Brain microvascular endothelial cell (primary cell): ENCODE measurements at regions not wholly inside any gene's neighbourhood (a gene's known extent, or its start where the extent isn't known, plus 50 kb on each side); places are given as distances from the start of the nearest gene placed in this dataset.

Experiments used
- DNase-seq: peaks from one replicate; pipeline ENCODE4 v3.0.0-alpha.2; 2020
- H3K27ac ChIP-seq: fragments of 250-450 bp; sonication (Bioruptor Pico); 2 replicates; pipeline ENCODE4 v1.5.1; 2020; ENCODE audit warnings: mild to moderate bottlenecking, moderate library complexity
- H3K27me3 ChIP-seq: fragments of 250-450 bp; sonication (Bioruptor Pico); replicated peaks from 2 replicates; pipeline ENCODE4 v1.5.1; 2020; ENCODE audit warnings: mild to moderate bottlenecking
- H3K36me3 ChIP-seq: fragments of 250-450 bp; sonication (Bioruptor Pico); replicated peaks from 2 replicates; pipeline ENCODE4 v1.5.1; 2020; ENCODE audit warnings: mild to moderate bottlenecking
- H3K4me3 ChIP-seq: 2 replicates; pipeline ENCODE4 v1.5.1; 2011; ENCODE audit warnings: low read depth, mild to moderate bottlenecking, control low read depth, low read length, moderate library complexity
- CTCF ChIP-seq: IDR thresholded peaks from 2 replicates; pipeline ENCODE4 v1.5.1; 2011; ENCODE audit warnings: low read depth, mild to moderate bottlenecking, moderate library complexity, low read length, control low read depth, inconsistent platforms; ENCODE audit errors: missing control alignments
- in situ Hi-C: cut with HindIII; loops from 2 replicates; pipeline ENCODE4 v1.10.0; 2017; ENCODE audit warnings: low sequenced_read_pairs, low pct_ligation_motif_present

- Histone ChIP-seq H3K27me3 (peaks cover 57% of the 10 kb centered on the region), H3K27ac (no peak overlapping the region), H3K36me3 (no peaks in the 10 kb centered on the region), H3K4me3 (no peak overlapping the region)
- TF ChIP-seq CTCF: no peak
- in situ Hi-C loops: no loop called here
- no peak for DNase-seq
Observed at GRCh38 chr10:100653238-100653956, 92.0 kb upstream of the PAX2 start.

- TF ChIP-seq CTCF: no peak
- Histone ChIP-seq H3K27me3 (peaks cover 65% of the 10 kb centered on the region), H3K4me3 (no peak overlapping the region), H3K36me3 (no peaks in the 10 kb centered on the region), H3K27ac (no peak overlapping the region)
- DNase-seq: no peak
- in situ Hi-C loops: no loop called here
Observed at GRCh38 chr10:100653957-100654781, 91.2 kb upstream of the PAX2 start.

GRCh38 chr10:100654782-100655325 lies 90.5 kb upstream of the PAX2 start:
- in situ Hi-C loops: no loop called here
- TF ChIP-seq CTCF: no peak
- Histone ChIP-seq H3K4me3 (no peak overlapping the region), H3K27ac (no peak overlapping the region), H3K27me3 (peaks cover 71% of the 10 kb centered on the region), H3K36me3 (no peaks in the 10 kb centered on the region)
- no peak for DNase-seq

- in situ Hi-C loops: no loop called here
- Histone ChIP-seq H3K4me3 (no peak overlapping the region), H3K36me3 (no peaks in the 10 kb centered on the region), H3K27ac (no peak overlapping the region), H3K27me3 (peaks cover 76% of the 10 kb centered on the region)
- no peak for DNase-seq
- no peak for TF ChIP-seq CTCF
Observed at GRCh38 chr10:100655326-100655759, 90.0 kb upstream of the PAX2 start.

GRCh38 chr10:100655760-100656421 lies 89.5 kb upstream of the PAX2 start:
- in situ Hi-C loops: no loop called here
- no peak for TF ChIP-seq CTCF
- Histone ChIP-seq H3K36me3 (no peaks in the 10 kb centered on the region), H3K27me3 (peaks cover 80% of the 10 kb centered on the region), H3K27ac (no peak overlapping the region), H3K4me3 (no peak overlapping the region)
- no peak for DNase-seq
